Gastrocnemius medialis (tissue), 4 donors: ENCODE measurements at regions not wholly inside any gene's neighbourhood (a gene's known extent, or its start where the extent isn't known, plus 50 kb on each side); places are given as distances from the start of the nearest gene placed in this dataset.

ENCODE experiments used
- CTCF ChIP-seq, 5 experiments: fragments of 450-650 bp in 3 of 5; fragments of 200-600 bp in 2 of 5; sonication (generic) in 2 of 5; IDR thresholded peaks in 4 of 5; conservative IDR thresholded peaks in 1 of 5; 1 replicate in 4 of 5; 2 replicates in 1 of 5; pipeline ENCODE4 v1.5.1; 2016 to 2019; ENCODE audit warnings: antibody characterized with exemption in 5 of 5, mild to moderate bottlenecking in 3 of 5, moderate library complexity in 3 of 5
- POLR2A ChIP-seq, 2 donors: fragments of 450-650 bp; IDR thresholded peaks; one replicate each; pipeline ENCODE4 v1.6.1; 2017; ENCODE audit warnings: antibody characterized with exemption in 2 of 2, mild to moderate bottlenecking in 2 of 2, moderate library complexity in 2 of 2

- TF ChIP-seq CTCF (IDR thresholded peaks at IDR 0.05 in 4 of 5, conservative IDR thresholded peaks at IDR 0.05 in 1 of 5): no peak
- no peak for TF ChIP-seq POLR2A (IDR thresholded peaks at IDR 0.05)
These were observed 493.9 kb upstream of the NDST4 start for GRCh38 chr4:115607311-115607710.
